Ramos (cell line): ENCODE measurements at regions not wholly inside any gene's neighbourhood (a gene's known extent, or its start where the extent isn't known, plus 50 kb on each side); places are given as distances from the start of the nearest gene placed in this dataset.

ENCODE experiments used
- in situ Hi-C: fragments of 300-500 bp; cut with MboI; formaldehyde crosslinking; loops from one replicate; pipeline ENCODE4 v1.14.3; 2022; ENCODE audit warnings: low sequenced_read_pairs; ENCODE audit not compliant: unreplicated experiment

- in situ Hi-C loops, result no loop called here
Measured at GRCh38 chr3:194767446-194768207, 81.9 kb downstream of the FAM43A start.

GRCh38 chr3:194768586-194768985 is 82.9 kb downstream of the FAM43A start:
- in situ Hi-C loops, result no loop called here

GRCh38 chr3:194769020-194769643 is 83.4 kb downstream of the FAM43A start:
- in situ Hi-C loops, result no loop called here

GRCh38 chr3:194772241-194773000 is 86.7 kb downstream of the FAM43A start:
- in situ Hi-C loops, result no loop called here

- in situ Hi-C loops, result no loop called here
Measured at GRCh38 chr3:194773216-194773615, 87.5 kb downstream of the FAM43A start.

GRCh38 chr3:194773771-194774455 is 88.2 kb downstream of the FAM43A start:
- in situ Hi-C loops, result no loop called here

GRCh38 chr3:194775266-194775665 is 89.6 kb downstream of the FAM43A start:
- in situ Hi-C loops, result no loop called here

GRCh38 chr3:194775731-194776130 is 90.0 kb downstream of the FAM43A start:
- in situ Hi-C loops, result no loop called here

GRCh38 chr3:194777729-194778128 is 92.0 kb downstream of the FAM43A start:
- in situ Hi-C loops, result no loop called here

- in situ Hi-C loops, result no loop called here
Measured at GRCh38 chr3:194779729-194780224, 94.1 kb downstream of the FAM43A start.

GRCh38 chr3:194780706-194781105 is 95.0 kb downstream of the FAM43A start:
- in situ Hi-C loops, result no loop called here

- in situ Hi-C loops, result no loop called here
Measured at GRCh38 chr3:194781617-194782016, 95.9 kb downstream of the FAM43A start.

- in situ Hi-C loops, result no loop called here
Measured at GRCh38 chr3:194782698-194783404, 97.2 kb downstream of the FAM43A start.

GRCh38 chr3:194784361-194784760 is 98.7 kb downstream of the FAM43A start:
- in situ Hi-C loops, result no loop called here

GRCh38 chr3:194785315-194785714 is 99.6 kb downstream of the FAM43A start:
- in situ Hi-C loops, result no loop called here

GRCh38 chr3:194787072-194787471 is 101.4 kb downstream of the FAM43A start:
- in situ Hi-C loops, result no loop called here

GRCh38 chr3:194787650-194788049 is 102.0 kb downstream of the FAM43A start:
- in situ Hi-C loops, result no loop called here

- in situ Hi-C loops, result no loop called here
Measured at GRCh38 chr3:194792368-194792767, 106.7 kb downstream of the FAM43A start.

- in situ Hi-C loops, result no loop called here
Measured at GRCh38 chr3:194797555-194798250, 112.0 kb downstream of the FAM43A start.
